HepG2 (cell line): ENCODE measurements at regions not wholly inside any gene's neighbourhood (a gene's known extent, or its start where the extent isn't known, plus 50 kb on each side); places are given as distances from the start of the nearest gene placed in this dataset.

ENCODE experiments used
- ATAC-seq: fragments of 200-7000 bp; cut with Tn5 transposase; 3 replicates; pipeline ENCODE4 v1.9.1; 2020; ENCODE audit warnings: mild to moderate bottlenecking, moderate library complexity
- BruUV-seq: library from RNA; stranded (reverse); fragments of 400-500 nt; replicated peaks from 2 replicates; lab custom pipeline; 2021; lab: Mats Ljungman, UMichigan
- CTCF ChIA-PET: fragments of 300-600 bp; formaldehyde crosslinking; extraction: SDS; loops from one replicate; lab custom pipeline; 2021; ENCODE audit warnings: low total read pairs, inconsistent platforms, low intra/inter-chr PET ratio; lab: Yijun Ruan, JAX
- POLR2A ChIA-PET: fragments of 350-600 bp; sonication (Branson Sonifier 250); formaldehyde crosslinking; loops from one replicate; lab custom pipeline; 2020; ENCODE audit warnings: antibody characterized with exemption, inconsistent platforms; lab: Yijun Ruan, JAX
- DNase-seq: peaks from one replicate; pipeline ENCODE4 v3.0.0-alpha.2; 2015; ENCODE audit warnings: low spot score
- FAIRE-seq: peaks from 3 replicates; lab custom pipeline; 2011; peaks lifted over from hg19 to GRCh38; lab: Jason Lieb, UNC
- H2AFZ ChIP-seq: one replicate; pipeline ENCODE4 v1.6.1; 2011; ENCODE audit warnings: low read length, inconsistent platforms
- H3K27ac ChIP-seq: fragments of 300-600 bp; 3 replicates; pipeline ENCODE4 v1.8.0; 2011; ENCODE audit warnings: mixed run types, mild to moderate bottlenecking, mixed read lengths, low read length, inconsistent platforms; ENCODE audit not compliant: insufficient read depth; ENCODE audit errors: extremely low read length
- H3K27me3 ChIP-seq, 2 experiments: fragments of 200-600 bp in 1 of 2; 2 replicates in 1 of 2; 3 replicates in 1 of 2; pipeline versions ENCODE4 v1.6.0 to v1.8.0; 2011; ENCODE audit warnings: low read length in 2 of 2, mild to moderate bottlenecking in 2 of 2, moderate library complexity in 2 of 2, inconsistent platforms in 1 of 2; ENCODE audit not compliant: insufficient read depth in 2 of 2, control insufficient read depth in 1 of 2
- H3K36me3 ChIP-seq, 2 experiments: fragments of 200-600 bp in 1 of 2; replicated peaks in 1 of 2; 2 replicates in 1 of 2; 3 replicates in 1 of 2; pipeline versions ENCODE4 v1.5.1 to v1.8.0; 2011; ENCODE audit warnings: low read length in 2 of 2, inconsistent platforms in 1 of 2; ENCODE audit not compliant: insufficient read depth in 2 of 2, control insufficient read depth in 1 of 2
- H3K4me1 ChIP-seq: 2 replicates; pipeline ENCODE4 v1.5.1; 2012; ENCODE audit warnings: low read length, inconsistent platforms; ENCODE audit not compliant: insufficient read depth
- H3K4me2 ChIP-seq: 2 replicates; pipeline ENCODE4 v1.6.0; 2011; ENCODE audit warnings: low read depth, low read length, inconsistent platforms
- H3K4me3 ChIP-seq, 3 experiments: fragments of 200-600 bp in 1 of 3; sonication (generic), shearing (Covaris generic) in 1 of 3; replicated peaks in 1 of 3; 2 replicates each; pipeline ENCODE4 v1.5.1; 2011 to 2016; ENCODE audit warnings: low read length in 3 of 3, inconsistent platforms in 2 of 3, low read depth in 2 of 3, mild to moderate bottlenecking in 2 of 3, control low read depth in 1 of 3, mixed read lengths in 1 of 3; ENCODE audit not compliant: insufficient read depth in 1 of 3
- H3K79me2 ChIP-seq: one replicate; pipeline ENCODE4 v1.6.1; 2011; ENCODE audit warnings: low read length, inconsistent platforms; ENCODE audit not compliant: insufficient read depth
- H3K9ac ChIP-seq: 2 replicates; pipeline ENCODE4 v1.6.0; 2011; ENCODE audit warnings: mild to moderate bottlenecking, low read depth, low read length, inconsistent platforms; ENCODE audit not compliant: insufficient read depth
- H3K9me3 ChIP-seq: 2 replicates; pipeline ENCODE4 v1.5.1; 2012; ENCODE audit warnings: mild to moderate bottlenecking, low read length
- H4K20me1 ChIP-seq: 2 replicates; pipeline ENCODE4 v1.6.0; 2011; ENCODE audit warnings: inconsistent platforms, mild to moderate bottlenecking, low read length, moderate library complexity; ENCODE audit not compliant: insufficient read depth
- ARID5B ChIP-seq: IDR thresholded peaks from 2 replicates; pipeline ENCODE4 v1.4.0; 2020; ENCODE audit warnings: mild to moderate bottlenecking, missing genetic modification reagents
- BRD4 ChIP-seq: sonication (generic); formaldehyde crosslinking; IDR thresholded peaks from 2 replicates; pipeline ENCODE4 v1.4.0; 2020; ENCODE audit warnings: missing genetic modification reagents
- ELF1 ChIP-seq: sonication (generic); formaldehyde crosslinking; IDR thresholded peaks from 2 replicates; pipeline ENCODE4 v1.4.0; 2020; ENCODE audit warnings: missing genetic modification reagents
- HOXA3 ChIP-seq: sonication (generic); formaldehyde crosslinking; IDR thresholded peaks from 2 replicates; pipeline ENCODE4 v1.5.0; 2020; ENCODE audit warnings: missing genetic modification reagents
- NR2F6 ChIP-seq, 2 experiments: IDR thresholded peaks; 2 replicates each; pipeline ENCODE4 v1.6.1; 2016; ENCODE audit warnings: antibody characterized with exemption in 1 of 2, mild to moderate bottlenecking in 1 of 2
- RBM39 ChIP-seq: fragments of 200-400 bp; formaldehyde crosslinking; IDR thresholded peaks from one replicate; pipeline ENCODE4 v1.6.1; 2018; ENCODE audit warnings: antibody characterized with exemption, mild to moderate bottlenecking, low read depth, low read length; ENCODE audit not compliant: poor library complexity, severe bottlenecking
- RERE ChIP-seq: IDR thresholded peaks from 2 replicates; pipeline ENCODE4 v1.6.1; 2016; ENCODE audit warnings: low read depth, missing genetic modification reagents, missing compliant biosample characterization
- SP1 ChIP-seq, 2 experiments: fragments of 450-650 bp in 1 of 2; sonication (generic) in 1 of 2; formaldehyde crosslinking in 1 of 2; IDR thresholded peaks; 2 replicates each; pipeline versions ENCODE4 v1.4.0 to v1.6.1; 2016 to 2020; ENCODE audit warnings: missing genetic modification reagents in 1 of 2
- ZNF251 ChIP-seq: sonication (generic); formaldehyde crosslinking; IDR thresholded peaks from 2 replicates; pipeline ENCODE4 v1.9.0; 2021; ENCODE audit warnings: mild to moderate bottlenecking, missing genetic modification reagents
- ZNF501 ChIP-seq: sonication (generic); formaldehyde crosslinking; IDR thresholded peaks from 2 replicates; pipeline ENCODE4 v1.5.1; 2020; ENCODE audit warnings: mild to moderate bottlenecking, moderate library complexity, missing genetic modification reagents
- ZNF546 ChIP-seq: sonication (generic); formaldehyde crosslinking; conservative IDR thresholded peaks from 2 replicates; pipeline ENCODE4 v1.8.1; 2023; ENCODE audit warnings: mild to moderate bottlenecking, missing genetic modification reagents
- ZNF562 ChIP-seq: sonication (generic); formaldehyde crosslinking; IDR thresholded peaks from 2 replicates; pipeline ENCODE4 v1.8.0; 2022; ENCODE audit warnings: missing genetic modification reagents, borderline replicate concordance
- ZNF7 ChIP-seq: IDR thresholded peaks from 2 replicates; pipeline ENCODE4 v1.6.1; 2016; ENCODE audit warnings: missing biosample characterization, missing genetic modification reagents
- ZNF761 ChIP-seq: sonication (generic); formaldehyde crosslinking; conservative IDR thresholded peaks from 2 replicates; pipeline ENCODE4 v1.4.0; 2020; ENCODE audit warnings: mild to moderate bottlenecking, missing genetic modification reagents
- WGBS: methylation state at CpG from one replicate; pipeline ENCODE4 v1.1.6; 2017; ENCODE audit warnings: low lambda C conversion rate; 5-methylcytosine and 5-hydroxymethylcytosine counted together
- in situ Hi-C: cut with HindIII; loops from 2 replicates; pipeline ENCODE4 v1.10.0; 2017; ENCODE audit warnings: low pct_unique_long_range_greater_than_20kb; ENCODE audit not compliant: extremely low pct_ligation_motif_present
- intact Hi-C: fragments of 100-400 bp; cut with micrococcal nuclease; formaldehyde crosslinking; loops from one replicate; pipeline ENCODE4 v1.10.0; 2022; ENCODE audit not compliant: unreplicated experiment
- TF ChIP-seq, protein P1 (sequence below): IDR thresholded peaks from 2 replicates; pipeline ENCODE4 v1.6.1; 2012; ENCODE audit warnings: inconsistent platforms
- TF ChIP-seq, protein P2 (sequence below): IDR thresholded peaks from 2 replicates; pipeline ENCODE4 v1.6.1; 2016; ENCODE audit warnings: missing compliant biosample characterization, missing genetic modification reagents, borderline replicate concordance

DNA sequence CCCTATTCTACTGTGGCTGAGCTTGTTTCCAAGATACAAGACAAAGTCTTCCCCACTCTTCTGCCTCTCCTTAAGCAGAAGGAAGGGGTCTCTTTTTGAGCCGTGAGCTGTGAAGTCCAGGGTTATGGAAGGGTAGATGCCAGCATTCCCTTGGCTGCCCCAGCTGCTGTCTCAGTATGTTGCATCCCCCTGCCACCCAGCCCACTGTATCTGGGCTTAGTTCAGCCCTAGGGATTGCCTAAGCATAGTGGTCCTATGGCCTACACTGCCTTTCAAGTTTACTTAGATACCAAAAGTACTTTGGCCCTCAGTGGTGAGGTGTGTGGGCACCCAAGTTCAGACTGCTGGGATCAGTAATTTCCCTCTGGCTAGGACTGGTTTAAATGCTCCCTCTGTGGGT is 421.9 kb upstream of the KHDRBS2 start:
- BruUV-seq, result no TSS peak
- no peak overlapping the region for H3K9ac ChIP-seq
- TF ChIP-seq ZNF761 (CRISPR knock-in tag), result no peak
- TF ChIP-seq RERE (CRISPR knock-in tag), result no peak
- TF ChIP-seq ZNF546 (CRISPR knock-in tag), result no peak
- TF ChIP-seq NR2F6 (IDR thresholded peaks at IDR 0.05), result no peak
- no peak for TF ChIP-seq NR2F6 (CRISPR knock-in tag; IDR thresholded peaks at IDR 0.05)
- TF ChIP-seq ZNF501 (CRISPR knock-in tag), result no peak
- no peak for TF ChIP-seq ARID5B (CRISPR knock-in tag)
- TF ChIP-seq ELF1 (CRISPR knock-in tag), result no peak
- TF ChIP-seq, protein P1, sequence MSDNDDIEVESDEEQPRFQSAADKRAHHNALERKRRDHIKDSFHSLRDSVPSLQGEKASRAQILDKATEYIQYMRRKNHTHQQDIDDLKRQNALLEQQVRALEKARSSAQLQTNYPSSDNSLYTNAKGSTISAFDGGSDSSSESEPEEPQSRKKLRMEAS, result no peak
- TF ChIP-seq ZNF562, result no peak
- TF ChIP-seq, protein P2, sequence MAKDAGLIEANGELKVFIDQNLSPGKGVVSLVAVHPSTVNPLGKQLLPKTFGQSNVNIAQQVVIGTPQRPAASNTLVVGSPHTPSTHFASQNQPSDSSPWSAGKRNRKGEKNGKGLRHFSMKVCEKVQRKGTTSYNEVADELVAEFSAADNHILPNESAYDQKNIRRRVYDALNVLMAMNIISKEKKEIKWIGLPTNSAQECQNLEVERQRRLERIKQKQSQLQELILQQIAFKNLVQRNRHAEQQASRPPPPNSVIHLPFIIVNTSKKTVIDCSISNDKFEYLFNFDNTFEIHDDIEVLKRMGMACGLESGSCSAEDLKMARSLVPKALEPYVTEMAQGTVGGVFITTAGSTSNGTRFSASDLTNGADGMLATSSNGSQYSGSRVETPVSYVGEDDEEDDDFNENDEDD (CRISPR knock-in tag), result no peak
- TF ChIP-seq BRD4, result no peak
- TF ChIP-seq ZNF7 (CRISPR knock-in tag), result no peak
- no peak for TF ChIP-seq ZNF251 (CRISPR knock-in tag)
- TF ChIP-seq SP1 (IDR thresholded peaks at IDR 0.05), result no peak
- TF ChIP-seq SP1 (CRISPR knock-in tag; IDR thresholded peaks at IDR 0.05), result no peak
- no peak for TF ChIP-seq HOXA3 (CRISPR knock-in tag)
- no peak for TF ChIP-seq RBM39

More for the DNA sequence above, 421.9 kb upstream of the KHDRBS2 start:
- Histone ChIP-seq H3K4me3 (no peak overlapping the region), H3K4me1 (no peaks in the 10 kb centered on the region), H3K27ac (no peak overlapping the region), H3K79me2 (no peaks in the 10 kb centered on the region), H2AFZ (no peak overlapping the region), H3K9me3 (peaks cover 8% of the 10 kb centered on the region; the same call in 1 of the 2 replicates), H4K20me1 (no peaks in the 10 kb centered on the region), H3K27me3 (no peaks in the 10 kb centered on the region), H3K4me2 (no peak overlapping the region), H3K36me3 (no peaks in the 10 kb centered on the region)
- no peak for DNase-seq
- FAIRE-seq, result no peak
- in situ Hi-C loops (no loop called here), intact Hi-C loops (no loop called here)
- ATAC-seq, result no peak
- CTCF ChIA-PET, result no interaction called here
- POLR2A ChIA-PET, result no interaction called here
- 33% methylated on average over 1 of the region's 1 CpG for WGBS
